ENCODE measurements at regions not wholly inside any gene's neighbourhood (a gene's known extent, or its start where the extent isn't known, plus 50 kb on each side); places are given as distances from the start of the nearest gene placed in this dataset.

DNA sequence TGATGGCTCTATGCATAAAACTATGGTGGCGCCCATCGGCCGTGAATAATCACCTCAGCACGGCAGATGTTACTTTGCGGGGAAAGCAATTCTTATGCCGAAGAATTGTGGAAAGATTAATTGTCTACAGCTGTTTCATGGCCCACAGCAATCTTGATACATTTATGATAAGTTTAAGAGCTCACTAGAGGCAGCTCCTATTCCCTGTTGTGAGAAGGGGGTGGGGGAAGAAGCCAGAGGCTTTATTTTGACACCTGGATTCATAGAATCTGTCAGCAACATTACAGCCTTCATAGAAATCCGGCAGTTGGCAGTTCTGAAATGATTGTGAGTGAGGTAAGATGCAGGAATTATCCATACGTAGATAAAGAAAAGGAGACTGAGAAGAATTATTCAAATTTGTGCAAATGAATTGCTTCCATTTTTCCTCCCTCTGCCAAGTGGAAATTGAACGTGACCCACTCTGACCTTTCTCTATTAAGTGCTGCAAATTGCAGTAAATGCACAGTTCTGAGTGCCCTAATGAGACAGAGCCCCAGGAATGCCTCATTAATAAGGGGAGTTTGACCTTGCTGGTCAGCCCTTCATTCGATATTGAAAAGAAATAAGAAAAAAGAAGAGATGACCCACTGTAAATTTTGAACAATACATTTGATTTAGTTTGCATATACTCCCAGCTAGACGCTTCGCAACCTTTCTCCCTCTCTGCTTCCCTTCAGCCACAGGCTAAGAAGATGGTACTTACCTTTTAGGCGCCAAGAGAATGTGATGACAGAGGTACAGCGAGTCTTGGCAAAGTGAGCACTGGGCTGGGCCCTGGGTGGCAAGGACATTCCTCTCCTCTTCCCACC, 188.8 kb downstream of the GPAT3 start:
- no peak for DNase-seq
- no peaks in the 10 kb centered on the region for H3K36me3 ChIP-seq (ENCODE audit: control insufficient read depth in 1 of 2, insufficient read depth in 2 of 2, low read length in 1 of 2)
- intact Hi-C loops (cut with DNase I): no loop called here
- WGBS, 2 donors: 44 to 57% methylated on average over 14 of the region's 14 CpGs
- peaks cover 0 to 2% of the 10 kb centered on the region in 2 donors for H3K27me3 ChIP-seq (ENCODE audit: control insufficient read depth in 1 of 2, insufficient read depth in 2 of 2, low read length in 1 of 2)
- no peak overlapping the region for H3K27ac ChIP-seq (ENCODE audit: low read depth in 1 of 2, low read length in 2 of 2)
- no peaks in the 10 kb centered on the region for H3K4me1 ChIP-seq (ENCODE audit: control insufficient read depth in 1 of 2, insufficient read depth in 2 of 2, low read length in 2 of 2)
- no peak overlapping the region for H3K4me3 ChIP-seq (ENCODE audit: low read length in 2 of 2)
- peaks cover 1% of the 10 kb centered on the region for H3K9me3 ChIP-seq (ENCODE audit: control insufficient read depth, low read length)
- ATAC-seq (ENCODE audit: low FRiP score): no peak

DNA sequence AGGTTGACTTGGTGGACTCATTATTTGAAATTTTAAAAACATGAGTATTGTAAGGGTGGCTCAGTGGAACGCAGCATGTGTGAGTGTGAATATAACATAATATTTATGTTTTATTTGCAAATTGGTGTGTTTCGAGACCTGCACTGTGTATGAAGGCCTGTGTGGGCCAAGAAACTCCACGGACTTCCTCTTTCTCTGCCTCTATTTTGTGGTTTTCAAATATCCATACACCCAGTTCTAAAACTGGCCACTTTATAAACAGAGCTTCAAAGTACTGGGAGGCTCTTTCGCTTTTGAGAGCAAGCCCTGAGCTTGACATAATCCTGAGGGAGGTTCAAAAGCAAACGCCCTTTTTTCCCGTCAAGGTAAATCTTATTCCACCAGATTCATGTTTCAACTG, 187.7 kb downstream of the GPAT3 start:
- 46 to 60% methylated on average over 6 of the region's 6 CpGs for WGBS, 2 donors
- Histone ChIP-seq H3K4me3 (ENCODE audit: low read length in 2 of 2) (no peak overlapping the region), H3K27ac (ENCODE audit: low read depth in 1 of 2, low read length in 2 of 2) (no peak overlapping the region), H3K4me1 (ENCODE audit: control insufficient read depth in 1 of 2, insufficient read depth in 2 of 2, low read length in 2 of 2) (no peaks in the 10 kb centered on the region), H3K36me3 (ENCODE audit: control insufficient read depth in 1 of 2, insufficient read depth in 2 of 2, low read length in 1 of 2) (no peaks in the 10 kb centered on the region), H3K9me3 (ENCODE audit: control insufficient read depth, low read length) (peaks cover 1% of the 10 kb centered on the region), H3K27me3 (ENCODE audit: control insufficient read depth in 1 of 2, insufficient read depth in 2 of 2, low read length in 1 of 2) (peaks cover 0 to 2% of the 10 kb centered on the region in 2 donors)
- intact Hi-C loops (cut with DNase I): no loop called here
- DNase-seq (no peak), ATAC-seq (ENCODE audit: low FRiP score) (no peak)

GRCh38 chr4:83722730-83723269, 186.9 kb downstream of the GPAT3 start:
- no peak for ATAC-seq (ENCODE audit: low FRiP score)
- WGBS, 2 donors: 77 to 81% methylated on average over 5 of the region's 5 CpGs
- H3K4me1 ChIP-seq (ENCODE audit: control insufficient read depth in 1 of 2, insufficient read depth in 2 of 2, low read length in 2 of 2): no peaks in the 10 kb centered on the region
- no peak overlapping the region for H3K4me3 ChIP-seq (ENCODE audit: low read length in 2 of 2)
- H3K27ac ChIP-seq (ENCODE audit: low read depth in 1 of 2, low read length in 2 of 2): no peak overlapping the region
- H3K36me3 ChIP-seq (ENCODE audit: control insufficient read depth in 1 of 2, insufficient read depth in 2 of 2, low read length in 1 of 2): no peaks in the 10 kb centered on the region
- H3K27me3 ChIP-seq (ENCODE audit: control insufficient read depth in 1 of 2, insufficient read depth in 2 of 2, low read length in 1 of 2): no peaks in the 10 kb centered on the region
- intact Hi-C loops (cut with DNase I): no loop called here
- DNase-seq: no peak
- peaks cover 1% of the 10 kb centered on the region for H3K9me3 ChIP-seq (ENCODE audit: control insufficient read depth, low read length)

GRCh38 chr4:83716874-83717273, 181.0 kb downstream of the GPAT3 start:
- DNase-seq: no peak
- Histone ChIP-seq H3K27ac (ENCODE audit: low read depth in 1 of 2, low read length in 2 of 2) (no peak overlapping the region), H3K36me3 (ENCODE audit: control insufficient read depth in 1 of 2, insufficient read depth in 2 of 2, low read length in 1 of 2) (no peaks in the 10 kb centered on the region), H3K4me1 (ENCODE audit: control insufficient read depth in 1 of 2, insufficient read depth in 2 of 2, low read length in 2 of 2) (no peaks in the 10 kb centered on the region), H3K9me3 (ENCODE audit: control insufficient read depth, low read length) (no peaks in the 10 kb centered on the region), H3K27me3 (ENCODE audit: control insufficient read depth in 1 of 2, insufficient read depth in 2 of 2, low read length in 1 of 2) (no peaks in the 10 kb centered on the region), H3K4me3 (ENCODE audit: low read length in 2 of 2) (no peak overlapping the region)
- intact Hi-C loops (cut with DNase I): no loop called here
- ATAC-seq (ENCODE audit: low FRiP score): no peak

GRCh38 chr4:83712890-83713289, 177.0 kb downstream of the GPAT3 start:
- Histone ChIP-seq H3K36me3 (ENCODE audit: control insufficient read depth in 1 of 2, insufficient read depth in 2 of 2, low read length in 1 of 2) (no peaks in the 10 kb centered on the region), H3K4me1 (ENCODE audit: control insufficient read depth in 1 of 2, insufficient read depth in 2 of 2, low read length in 2 of 2) (no peaks in the 10 kb centered on the region), H3K27me3 (ENCODE audit: control insufficient read depth in 1 of 2, insufficient read depth in 2 of 2, low read length in 1 of 2) (no peaks in the 10 kb centered on the region), H3K27ac (ENCODE audit: low read depth in 1 of 2, low read length in 2 of 2) (no peak overlapping the region), H3K4me3 (ENCODE audit: low read length in 2 of 2) (no peak overlapping the region), H3K9me3 (ENCODE audit: control insufficient read depth, low read length) (no peaks in the 10 kb centered on the region)
- intact Hi-C loops (cut with DNase I): no loop called here
- ATAC-seq (ENCODE audit: low FRiP score): no peak
- DNase-seq: no peak

- no peaks in the 10 kb centered on the region for H3K27me3 ChIP-seq (ENCODE audit: control insufficient read depth in 1 of 2, insufficient read depth in 2 of 2, low read length in 1 of 2)
- H3K4me3 ChIP-seq (ENCODE audit: low read length in 2 of 2): no peak overlapping the region
- H3K9me3 ChIP-seq (ENCODE audit: control insufficient read depth, low read length): no peaks in the 10 kb centered on the region
- H3K27ac ChIP-seq (ENCODE audit: low read depth in 1 of 2, low read length in 2 of 2): no peak overlapping the region
- WGBS, 2 donors: 82 to 85% methylated on average over 7 of the region's 7 CpGs
- H3K4me1 ChIP-seq (ENCODE audit: control insufficient read depth in 1 of 2, insufficient read depth in 2 of 2, low read length in 2 of 2): no peaks in the 10 kb centered on the region
- H3K36me3 ChIP-seq (ENCODE audit: control insufficient read depth in 1 of 2, insufficient read depth in 2 of 2, low read length in 1 of 2): no peaks in the 10 kb centered on the region
- intact Hi-C loops (cut with DNase I): no loop called here
- DNase-seq: no peak
- ATAC-seq (ENCODE audit: low FRiP score): no peak
These were observed 173.7 kb downstream of the GPAT3 start for GRCh38 chr4:83709627-83710026.

GRCh38 chr4:83708500-83709175, 172.7 kb downstream of the GPAT3 start:
- Histone ChIP-seq H3K27me3 (ENCODE audit: control insufficient read depth in 1 of 2, insufficient read depth in 2 of 2, low read length in 1 of 2) (no peaks in the 10 kb centered on the region), H3K4me3 (ENCODE audit: low read length in 2 of 2) (no peak overlapping the region), H3K36me3 (ENCODE audit: control insufficient read depth in 1 of 2, insufficient read depth in 2 of 2, low read length in 1 of 2) (no peaks in the 10 kb centered on the region), H3K9me3 (ENCODE audit: control insufficient read depth, low read length) (no peaks in the 10 kb centered on the region), H3K27ac (ENCODE audit: low read depth in 1 of 2, low read length in 2 of 2) (no peak overlapping the region), H3K4me1 (ENCODE audit: control insufficient read depth in 1 of 2, insufficient read depth in 2 of 2, low read length in 2 of 2) (no peaks in the 10 kb centered on the region)
- intact Hi-C loops (cut with DNase I): no loop called here
- DNase-seq (no peak), ATAC-seq (ENCODE audit: low FRiP score) (no peak)
- 39 to 43% methylated on average over 6 of the region's 6 CpGs for WGBS, 2 donors

DNA sequence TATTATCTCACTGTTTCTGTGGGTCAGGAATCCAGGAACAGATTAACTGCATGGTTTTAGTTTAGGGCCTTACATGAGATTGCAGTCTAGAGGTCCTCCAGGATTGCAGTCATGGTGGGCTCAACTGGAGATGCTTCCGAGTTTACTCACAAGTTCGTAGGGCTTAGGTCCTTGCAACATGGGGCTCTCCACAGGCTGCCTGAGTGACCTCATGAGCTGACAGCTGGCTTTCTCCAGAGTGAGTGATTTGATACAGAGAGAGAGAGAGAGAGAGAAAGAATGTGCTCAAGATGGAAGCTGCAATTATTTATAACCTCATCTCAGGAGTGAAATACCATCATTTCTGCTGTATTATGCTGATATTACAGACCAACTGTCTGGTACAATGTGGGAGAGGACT, 168.9 kb downstream of the GPAT3 start:
- no peaks in the 10 kb centered on the region for H3K4me1 ChIP-seq (ENCODE audit: control insufficient read depth in 1 of 2, insufficient read depth in 2 of 2, low read length in 2 of 2)
- H3K36me3 ChIP-seq (ENCODE audit: control insufficient read depth in 1 of 2, insufficient read depth in 2 of 2, low read length in 1 of 2): no peaks in the 10 kb centered on the region
- DNase-seq: no peak
- no peak overlapping the region for H3K27ac ChIP-seq (ENCODE audit: low read depth in 1 of 2, low read length in 2 of 2)
- WGBS, 2 donors: 78 to 80% methylated on average over 2 of the region's 2 CpGs
- no peaks in the 10 kb centered on the region for H3K9me3 ChIP-seq (ENCODE audit: control insufficient read depth, low read length)
- H3K4me3 ChIP-seq (ENCODE audit: low read length in 2 of 2): no peak overlapping the region
- intact Hi-C loops (cut with DNase I): no loop called here
- no peaks in the 10 kb centered on the region for H3K27me3 ChIP-seq (ENCODE audit: control insufficient read depth in 1 of 2, insufficient read depth in 2 of 2, low read length in 1 of 2)
- ATAC-seq (ENCODE audit: low FRiP score): no peak

GRCh38 chr4:83703752-83704151, 167.8 kb downstream of the GPAT3 start:
- no peaks in the 10 kb centered on the region for H3K9me3 ChIP-seq (ENCODE audit: control insufficient read depth, low read length)
- 84 to 93% methylated on average over 1 of the region's 1 CpG for WGBS, 2 donors
- H3K36me3 ChIP-seq (ENCODE audit: control insufficient read depth in 1 of 2, insufficient read depth in 2 of 2, low read length in 1 of 2): no peaks in the 10 kb centered on the region
- intact Hi-C loops (cut with DNase I): no loop called here
- H3K4me3 ChIP-seq (ENCODE audit: low read length in 2 of 2): no peak overlapping the region
- no peak overlapping the region for H3K27ac ChIP-seq (ENCODE audit: low read depth in 1 of 2, low read length in 2 of 2)
- no peaks in the 10 kb centered on the region for H3K27me3 ChIP-seq (ENCODE audit: control insufficient read depth in 1 of 2, insufficient read depth in 2 of 2, low read length in 1 of 2)
- no peak for ATAC-seq (ENCODE audit: low FRiP score)
- no peaks in the 10 kb centered on the region for H3K4me1 ChIP-seq (ENCODE audit: control insufficient read depth in 1 of 2, insufficient read depth in 2 of 2, low read length in 2 of 2)
- DNase-seq: no peak

Measured in aorta (tissue), 5 donors.